ENCODE measurements at regions not wholly inside any gene's neighbourhood (a gene's known extent, or its start where the extent isn't known, plus 50 kb on each side); places are given as distances from the start of the nearest gene placed in this dataset.

- no peak for DNase-seq (ENCODE audit: low read depth)
Measured at GRCh38 chr1:108050911-108051629, 86.1 kb upstream of the VAV3 start.

GRCh38 chr1:108050158-108050557 lies 85.2 kb upstream of the VAV3 start:
- DNase-seq (ENCODE audit: low read depth): no peak

GRCh38 chr1:108049178-108049819 lies 84.3 kb upstream of the VAV3 start:
- no peak for DNase-seq (ENCODE audit: low read depth)

- DNase-seq (ENCODE audit: low read depth): no peak
Measured at GRCh38 chr1:108048301-108049177, 83.6 kb upstream of the VAV3 start.

- DNase-seq (ENCODE audit: low read depth): no peak
Measured at GRCh38 chr1:108047085-108047484, 82.1 kb upstream of the VAV3 start.

- DNase-seq (ENCODE audit: low read depth): no peak
Measured at GRCh38 chr1:108046026-108046425, 81.0 kb upstream of the VAV3 start.

GRCh38 chr1:108045460-108045859 lies 80.5 kb upstream of the VAV3 start:
- no peak for DNase-seq (ENCODE audit: low read depth)

GRCh38 chr1:108044318-108044717 lies 79.3 kb upstream of the VAV3 start:
- DNase-seq (ENCODE audit: low read depth): no peak

- DNase-seq (ENCODE audit: low read depth): no peak
Measured at GRCh38 chr1:108043707-108044106, 78.7 kb upstream of the VAV3 start.

GRCh38 chr1:108042610-108043009 lies 77.6 kb upstream of the VAV3 start:
- no peak for DNase-seq (ENCODE audit: low read depth)

GRCh38 chr1:108041360-108042142 lies 76.6 kb upstream of the VAV3 start:
- DNase-seq (ENCODE audit: low read depth): no peak

- no peak for DNase-seq (ENCODE audit: low read depth)
Measured at GRCh38 chr1:108038653-108039236, 73.8 kb upstream of the VAV3 start.

- no peak for DNase-seq (ENCODE audit: low read depth)
Measured at GRCh38 chr1:108036796-108037562, 72.0 kb upstream of the VAV3 start.

- DNase-seq (ENCODE audit: low read depth): no peak
Measured at GRCh38 chr1:108034396-108034795, 69.4 kb upstream of the VAV3 start.

GRCh38 chr1:108033550-108033951 lies 68.6 kb upstream of the VAV3 start:
- no peak for DNase-seq (ENCODE audit: low read depth)

- no peak for DNase-seq (ENCODE audit: low read depth)
Measured at GRCh38 chr1:108028841-108029388, 63.9 kb upstream of the VAV3 start.

- DNase-seq (ENCODE audit: low read depth): no peak
Measured at GRCh38 chr1:108027389-108027788, 62.4 kb upstream of the VAV3 start.

- no peak for DNase-seq (ENCODE audit: low read depth)
Measured at GRCh38 chr1:108017698-108018097, 52.7 kb upstream of the VAV3 start.

- DNase-seq (ENCODE audit: low read depth): no peak
Measured at GRCh38 chr1:108016451-108016920, 51.5 kb upstream of the VAV3 start.
